Keratinocyte (primary cell): ENCODE measurements at regions not wholly inside any gene's neighbourhood (a gene's known extent, or its start where the extent isn't known, plus 50 kb on each side); places are given as distances from the start of the nearest gene placed in this dataset.

Experiments used
- DNase-seq: peaks from one replicate; pipeline ENCODE4 v3.0.0-alpha.2; 2011; ENCODE audit warnings: low read depth, missing footprints, low spot score
- FAIRE-seq: peaks from 2 replicates; lab custom pipeline; 2011; peaks lifted over from hg19 to GRCh38; lab: Jason Lieb, UNC
- H2AFZ ChIP-seq: 2 replicates; pipeline ENCODE4 v1.6.0; 2012; ENCODE audit warnings: low read length, control low read depth, inconsistent platforms; ENCODE audit not compliant: control insufficient read depth
- H3K27ac ChIP-seq: 2 replicates; pipeline ENCODE4 v1.5.1; 2011; ENCODE audit warnings: low read length; ENCODE audit not compliant: control insufficient read depth, insufficient read depth
- H3K27me3 ChIP-seq: 3 replicates; pipeline ENCODE4 v1.6.0; 2011; ENCODE audit warnings: low read length; ENCODE audit not compliant: control insufficient read depth, insufficient read depth; ENCODE audit errors: extremely low read depth
- H3K36me3 ChIP-seq, 2 experiments: 2 replicates in 1 of 2; 3 replicates in 1 of 2; pipeline ENCODE4 v1.5.1; 2011; ENCODE audit warnings: low read length in 2 of 2, mild to moderate bottlenecking in 1 of 2; ENCODE audit not compliant: control insufficient read depth in 2 of 2, insufficient read depth in 2 of 2; ENCODE audit errors: extremely low read depth in 1 of 2
- H3K4me1 ChIP-seq: 3 replicates; pipeline ENCODE4 v1.5.1; 2011; ENCODE audit warnings: low read length; ENCODE audit not compliant: control insufficient read depth, insufficient read depth; ENCODE audit errors: extremely low read depth
- H3K4me2 ChIP-seq: 3 replicates; pipeline ENCODE4 v1.6.0; 2011; ENCODE audit warnings: low read depth, low read length; ENCODE audit not compliant: control insufficient read depth, insufficient read depth; ENCODE audit errors: extremely low read depth
- H3K4me3 ChIP-seq, 3 experiments: fragments of 200-600 bp in 1 of 3; sonication (generic) in 1 of 3; 2 replicates in 2 of 3; 3 replicates in 1 of 3; pipeline ENCODE4 v1.5.1; 2011 to 2016; ENCODE audit warnings: low read length in 3 of 3, mild to moderate bottlenecking in 3 of 3, control low read depth in 2 of 3, inconsistent platforms in 1 of 3, low read depth in 1 of 3, mixed read lengths in 1 of 3, mixed run types in 1 of 3, moderate library complexity in 1 of 3; ENCODE audit not compliant: control insufficient read depth in 2 of 3, insufficient read depth in 2 of 3; ENCODE audit errors: extremely low read depth in 1 of 3
- H3K79me2 ChIP-seq: 2 replicates; pipeline ENCODE4 v1.6.0; 2012; ENCODE audit warnings: low read length; ENCODE audit not compliant: control insufficient read depth, insufficient read depth
- H3K9ac ChIP-seq: 3 replicates; pipeline ENCODE4 v1.6.0; 2011; ENCODE audit warnings: low read length; ENCODE audit not compliant: control insufficient read depth, insufficient read depth; ENCODE audit errors: extremely low read depth
- H3K9me1 ChIP-seq: 3 replicates; pipeline ENCODE4 v1.6.0; 2011; ENCODE audit warnings: low read length; ENCODE audit not compliant: control insufficient read depth, insufficient read depth; ENCODE audit errors: extremely low read depth
- H3K9me3 ChIP-seq: 2 replicates; pipeline ENCODE4 v1.5.1; 2012; ENCODE audit warnings: low read depth, low read length; ENCODE audit not compliant: control insufficient read depth
- H4K20me1 ChIP-seq: 3 replicates; pipeline ENCODE4 v1.6.0; 2011; ENCODE audit warnings: low read length; ENCODE audit not compliant: control insufficient read depth, insufficient read depth; ENCODE audit errors: extremely low read depth
- CTCF ChIP-seq, 3 experiments: IDR thresholded peaks in 1 of 3; conservative IDR thresholded peaks in 1 of 3; optimal IDR thresholded peaks in 1 of 3; 2 replicates in 2 of 3; 3 replicates in 1 of 3; pipeline versions ENCODE3 to v1.5.1; 2011; ENCODE audit warnings: low read length in 3 of 3, mild to moderate bottlenecking in 3 of 3, moderate library complexity in 2 of 3, control low read depth in 1 of 3, inconsistent platforms in 1 of 3; ENCODE audit not compliant: insufficient read depth in 2 of 3; ENCODE audit errors: extremely low read depth in 1 of 3
- EZH2 ChIP-seq: IDR thresholded peaks from one replicate; pipeline ENCODE4 v1.6.1; 2012; ENCODE audit warnings: inconsistent platforms, mild to moderate bottlenecking, low read length, moderate library complexity
- dilution Hi-C: fragments of 300-500 bp; cut with MboI; formaldehyde crosslinking; loops from one replicate; pipeline ENCODE4 v1.7.0; 2020; ENCODE audit warnings: low sequenced_read_pairs; ENCODE audit not compliant: extremely low pct_ligation_motif_present

GRCh38 chr20:39310363-39310995, 348.3 kb downstream of the DHX35 start:
- Histone ChIP-seq H2AFZ (no peak overlapping the region), H3K9me3 (no peaks in the 10 kb centered on the region), H4K20me1 (no peaks in the 10 kb centered on the region), H3K9ac (no peak overlapping the region), H3K4me3 (no peak overlapping the region), H3K27ac (no peak overlapping the region), H3K4me1 (no peaks in the 10 kb centered on the region), H3K9me1 (no peaks in the 10 kb centered on the region), H3K79me2 (no peaks in the 10 kb centered on the region), H3K27me3 (no peaks in the 10 kb centered on the region), H3K36me3 (no peaks in the 10 kb centered on the region), H3K4me2 (no peak overlapping the region)
- TF ChIP-seq EZH2, result no peak
- TF ChIP-seq CTCF (optimal IDR thresholded peaks at IDR 0.05 in 1 of 3, IDR thresholded peaks at IDR 0.05 in 1 of 3, conservative IDR thresholded peaks at IDR 0.05 in 1 of 3; ENCODE audit: extremely low read depth in 1 of 3, insufficient read depth in 2 of 3, low read length in 3 of 3), result no peak
- FAIRE-seq (no peak), DNase-seq (no peak)
- dilution Hi-C loops, result no loop called here

GRCh38 chr20:39309458-39309857, 347.3 kb downstream of the DHX35 start:
- FAIRE-seq (no peak), DNase-seq (no peak)
- Histone ChIP-seq H3K79me2 (no peaks in the 10 kb centered on the region), H3K9me3 (no peaks in the 10 kb centered on the region), H3K4me3 (no peak overlapping the region), H3K9me1 (no peaks in the 10 kb centered on the region), H2AFZ (no peak overlapping the region), H3K36me3 (no peaks in the 10 kb centered on the region), H4K20me1 (no peaks in the 10 kb centered on the region), H3K27me3 (no peaks in the 10 kb centered on the region), H3K9ac (no peak overlapping the region), H3K4me2 (no peak overlapping the region), H3K4me1 (no peaks in the 10 kb centered on the region), H3K27ac (no peak overlapping the region)
- dilution Hi-C loops, result no loop called here
- TF ChIP-seq EZH2 (no peak), CTCF (optimal IDR thresholded peaks at IDR 0.05 in 1 of 3, IDR thresholded peaks at IDR 0.05 in 1 of 3, conservative IDR thresholded peaks at IDR 0.05 in 1 of 3; ENCODE audit: extremely low read depth in 1 of 3, insufficient read depth in 2 of 3, low read length in 3 of 3) (no peak)
